ENCODE measurements at regions not wholly inside any gene's neighbourhood (a gene's known extent, or its start where the extent isn't known, plus 50 kb on each side); places are given as distances from the start of the nearest gene placed in this dataset.

- TF ChIP-seq MAX (CRISPR knock-in tag; IDR thresholded peaks at IDR 0.05) (no peak), CTCF (IDR thresholded peaks at IDR 0.05) (no peak), NR1H2 (CRISPR knock-in tag; IDR thresholded peaks at IDR 0.05) (no peak), SMAD3 (CRISPR knock-in tag; IDR thresholded peaks at IDR 0.05; ENCODE audit: borderline replicate concordance) (no peak), E2F5 (CRISPR knock-in tag; IDR thresholded peaks at IDR 0.05) (no peak), USF1 (CRISPR knock-in tag; IDR thresholded peaks at IDR 0.05) (no peak), NR2C2 (CRISPR knock-in tag; IDR thresholded peaks at IDR 0.05) (no peak), SMAD4 (CRISPR knock-in tag; IDR thresholded peaks at IDR 0.05) (no peak), ETV6 (CRISPR knock-in tag; IDR thresholded peaks at IDR 0.05) (no peak), TEAD4 (CRISPR knock-in tag; IDR thresholded peaks at IDR 0.05) (no peak), ZBTB43 (CRISPR knock-in tag; IDR thresholded peaks at IDR 0.05) (no peak), JAZF1 (CRISPR knock-in tag; IDR thresholded peaks at IDR 0.05) (no peak), KAT7 (CRISPR knock-in tag; IDR thresholded peaks at IDR 0.05; ENCODE audit: borderline replicate concordance) (no peak)
Observed at GRCh38 chr13:109276261-109276660, 510.1 kb downstream of the IRS2 start.
